GM12878 (cell line): ENCODE measurements at regions not wholly inside any gene's neighbourhood (a gene's known extent, or its start where the extent isn't known, plus 50 kb on each side); places are given as distances from the start of the nearest gene placed in this dataset.

Experiments used
- ATAC-seq: fragments of 200-7000 bp; cut with Tn5 transposase; 3 replicates; pipeline ENCODE4 v1.9.1; 2020; ENCODE audit warnings: mild to moderate bottlenecking, moderate library complexity
- BruUV-seq: library from RNA; stranded (reverse); fragments of 400-500 nt; replicated peaks from 2 replicates; lab custom pipeline; 2021; lab: Mats Ljungman, UMichigan
- CTCF ChIA-PET: fragments of 300-600 bp; sonication (Branson Sonifier 250); formaldehyde crosslinking; extraction: SDS; loops from one replicate; lab custom pipeline; 2021; ENCODE audit warnings: inconsistent platforms; lab: Yijun Ruan, JAX
- POLR2A ChIA-PET: fragments of 350-600 bp; formaldehyde crosslinking; extraction: SDS; loops from one replicate; lab custom pipeline; 2021; ENCODE audit warnings: inconsistent platforms; lab: Charles Lee
- RAD21 ChIA-PET: fragments of 300-600 bp; sonication (Branson Sonifier 250); formaldehyde crosslinking; loops from one replicate; lab custom pipeline; 2023; ENCODE audit warnings: antibody characterized with exemption; ENCODE audit not compliant: unreplicated experiment; lab: Charles Lee
- SMC1A ChIA-PET: fragments of 300-600 bp; sonication (Branson Sonifier 250); formaldehyde crosslinking; loops from one replicate; lab custom pipeline; 2023; ENCODE audit not compliant: unreplicated experiment, uncharacterized antibody; lab: Charles Lee
- DNase-seq: peaks from one replicate; pipeline ENCODE4 v3.0.0-alpha.2; 2011; ENCODE audit warnings: low read depth, low spot score
- FAIRE-seq: peaks from 3 replicates; lab custom pipeline; 2011; peaks lifted over from hg19 to GRCh38; lab: Jason Lieb, UNC
- H2AFZ ChIP-seq: 2 replicates; pipeline ENCODE4 v1.6.0; 2011; ENCODE audit warnings: low read depth, low read length, control low read depth; ENCODE audit not compliant: control insufficient read depth
- H3K27ac ChIP-seq: 2 replicates; pipeline ENCODE4 v1.5.1; 2011; ENCODE audit warnings: control low read depth; ENCODE audit not compliant: control insufficient read depth, insufficient read depth
- H3K27me3 ChIP-seq, 2 experiments: replicated peaks in 1 of 2; 2 replicates each; pipeline versions ENCODE4 v1.6.0 to v1.6.1; 2011; ENCODE audit warnings: low read length in 1 of 2; ENCODE audit not compliant: control insufficient read depth in 2 of 2, insufficient read depth in 2 of 2
- H3K36me3 ChIP-seq, 2 experiments: 2 replicates each; pipeline ENCODE4 v1.5.1; 2011; ENCODE audit warnings: low read length in 1 of 2; ENCODE audit not compliant: control insufficient read depth in 2 of 2, insufficient read depth in 2 of 2
- H3K4me1 ChIP-seq: 2 replicates; pipeline ENCODE4 v1.6.1; 2011; ENCODE audit warnings: mild to moderate bottlenecking, low read length, moderate library complexity, mixed read lengths; ENCODE audit not compliant: control insufficient read depth, insufficient read depth
- H3K4me2 ChIP-seq: 2 replicates; pipeline ENCODE4 v1.6.0; 2011; ENCODE audit warnings: control low read depth; ENCODE audit not compliant: control insufficient read depth, insufficient read depth
- H3K4me3 ChIP-seq: fragments of 200-600 bp; sonication (generic); 2 replicates; pipeline ENCODE4 v1.5.1; 2016
- H3K79me2 ChIP-seq: 2 replicates; pipeline ENCODE4 v1.6.0; 2011; ENCODE audit warnings: low read length; ENCODE audit not compliant: control insufficient read depth, insufficient read depth
- H3K9ac ChIP-seq: 2 replicates; pipeline ENCODE4 v1.8.0; 2011; ENCODE audit warnings: low read length, control low read depth, mixed read lengths; ENCODE audit not compliant: control insufficient read depth, insufficient read depth
- H3K9me3 ChIP-seq: replicated peaks from 3 replicates; pipeline ENCODE4 v1.5.1; 2011; ENCODE audit warnings: mild to moderate bottlenecking, low read length; ENCODE audit not compliant: control insufficient read depth, insufficient read depth
- H4K20me1 ChIP-seq: 2 replicates; pipeline ENCODE4 v1.6.0; 2011; ENCODE audit not compliant: control insufficient read depth, insufficient read depth
- ATF7 ChIP-seq: fragments of 450-650 bp; IDR thresholded peaks from 2 replicates; pipeline ENCODE4 v1.6.1; 2016; ENCODE audit warnings: low read depth, mild to moderate bottlenecking
- CBX5 ChIP-seq: sonication (generic); IDR thresholded peaks from 2 replicates; pipeline ENCODE4 v1.6.1; 2016; ENCODE audit warnings: low read depth, moderate library complexity, mild to moderate bottlenecking, inconsistent platforms
- CEBPB ChIP-seq, 2 experiments: fragments of 150-350 bp in 1 of 2; IDR thresholded peaks; 2 replicates each; pipeline ENCODE4 v1.6.1; 2012 to 2014; ENCODE audit warnings: low read depth in 2 of 2, low read length in 2 of 2, borderline replicate concordance in 1 of 2, inconsistent platforms in 1 of 2
- CEBPZ ChIP-seq: fragments of 150-350 bp; IDR thresholded peaks from 2 replicates; pipeline ENCODE4 v1.6.1; 2016; ENCODE audit warnings: low read depth, low read length
- CHD1 ChIP-seq: IDR thresholded peaks from 2 replicates; pipeline ENCODE4 v1.6.1; 2012; ENCODE audit warnings: low read depth, low read length, improper control_type of control experiment
- EP300 ChIP-seq, 2 experiments: fragments of 150-350 bp in 1 of 2; IDR thresholded peaks; 2 replicates each; pipeline ENCODE4 v1.6.1; 2011 to 2012; ENCODE audit warnings: low read depth in 2 of 2, low read length in 2 of 2, borderline replicate concordance in 1 of 2, improper control_type of control experiment in 1 of 2, inconsistent platforms in 1 of 2; ENCODE audit not compliant: control insufficient read depth in 1 of 2
- KDM1A ChIP-seq: fragments of 200-600 bp; sonication (generic); IDR thresholded peaks from 2 replicates; pipeline ENCODE4 v1.6.1; 2016; ENCODE audit warnings: borderline replicate concordance
- LARP7 ChIP-seq: fragments of 450-650 bp; IDR thresholded peaks from 2 replicates; pipeline ENCODE4 v1.6.1; 2017; ENCODE audit warnings: mild to moderate bottlenecking
- MXI1 ChIP-seq: fragments of 150-350 bp; IDR thresholded peaks from 2 replicates; pipeline ENCODE4 v1.6.1; 2011; ENCODE audit warnings: low read depth, mild to moderate bottlenecking, inconsistent platforms, low read length, improper control_type of control experiment
- SPI1 ChIP-seq: IDR thresholded peaks from 2 replicates; pipeline ENCODE4 v1.6.1; 2011; ENCODE audit warnings: low read depth, mild to moderate bottlenecking, low read length, moderate library complexity, borderline replicate concordance; ENCODE audit not compliant: insufficient read depth
- ZBTB40 ChIP-seq: fragments of 450-650 bp; IDR thresholded peaks from 2 replicates; pipeline ENCODE4 v1.6.1; 2016; ENCODE audit warnings: mild to moderate bottlenecking, moderate library complexity, borderline replicate concordance
- ZNF274 ChIP-seq: IDR thresholded peaks from one replicate; pipeline ENCODE4 v1.8.0; 2011; ENCODE audit not compliant: insufficient read length, insufficient read depth
- ZSCAN29 ChIP-seq: fragments of 450-650 bp; IDR thresholded peaks from 2 replicates; pipeline ENCODE4 v1.6.1; 2017; ENCODE audit warnings: mild to moderate bottlenecking, moderate library complexity
- in situ Hi-C: fragments of 300-500 bp; cut with MboI; formaldehyde crosslinking; loops from 9 replicates; pipeline ENCODE4 v1.14.3; 2018; ENCODE audit warnings: mixed read lengths
- intact Hi-C: fragments of 100-400 bp; cut with micrococcal nuclease; formaldehyde crosslinking; loops from one replicate; pipeline ENCODE4 v1.14.2; 2022; ENCODE audit not compliant: unreplicated experiment

GRCh38 chr6:90354961-90355360 lies 58.3 kb upstream of the BACH2 start:
- no peak for TF ChIP-seq ATF7
- TF ChIP-seq KDM1A = no peak
- TF ChIP-seq MXI1 = no peak
- no peak for TF ChIP-seq EP300 (IDR thresholded peaks at IDR 0.05; ENCODE audit: borderline replicate concordance in 1 of 2, control insufficient read depth in 1 of 2, low read depth in 2 of 2, low read length in 2 of 2)
- no peak for TF ChIP-seq SPI1
- TF ChIP-seq LARP7 = no peak
- TF ChIP-seq ZBTB40 = no peak
- TF ChIP-seq ZNF274 = no peak
- no peak for TF ChIP-seq CHD1
- no peak for TF ChIP-seq ZSCAN29
- TF ChIP-seq CBX5 = no peak
- TF ChIP-seq CEBPZ = no peak
- TF ChIP-seq CEBPB (IDR thresholded peaks at IDR 0.05; ENCODE audit: borderline replicate concordance in 1 of 2, low read depth in 2 of 2, low read length in 2 of 2) = no peak
- POLR2A ChIA-PET = interaction anchor here (0.7 kb wide), 1 partner anchor 1288 kb away, joined by 3 read pairs; no protein-coding TSS in a partner anchor

More at GRCh38 chr6:90354961-90355360, 58.3 kb upstream of the BACH2 start:
- Histone ChIP-seq H4K20me1 (no peaks in the 10 kb centered on the region), H3K79me2 (no peaks in the 10 kb centered on the region), H3K36me3 (no peaks in the 10 kb centered on the region), H3K4me3 (no peak overlapping the region), H3K27ac (no peak overlapping the region), H3K27me3 (no peaks in the 10 kb centered on the region; a peak in 1 of 4 replicates), H3K4me2 (no peak overlapping the region), H3K4me1 (no peaks in the 10 kb centered on the region), H3K9ac (no peak overlapping the region), H3K9me3 (no peaks in the 10 kb centered on the region), H2AFZ (no peak overlapping the region)
- CTCF ChIA-PET = no interaction called here
- RAD21 ChIA-PET = no interaction called here
- no TSS peak for BruUV-seq
- DNase-seq (no peak), FAIRE-seq (no peak), ATAC-seq (no peak)
- SMC1A ChIA-PET = no interaction called here
- intact Hi-C loops = no loop called here
- in situ Hi-C loops = no loop called here
